ENCODE measurements at regions not wholly inside any gene's neighbourhood (a gene's known extent, or its start where the extent isn't known, plus 50 kb on each side); places are given as distances from the start of the nearest gene placed in this dataset.

GRCh38 chr4:148779771-148780170 lies 337.6 kb upstream of the NR3C2 start:
- H3K36me3 ChIP-seq (ENCODE audit: control insufficient read depth, low read length): no peaks in the 10 kb centered on the region
- no peaks in the 10 kb centered on the region for H3K27me3 ChIP-seq (ENCODE audit: control insufficient read depth, low read length)
- no peaks in the 10 kb centered on the region for H3K4me1 ChIP-seq (ENCODE audit: control insufficient read depth, low read length)
- TF ChIP-seq CTCF (IDR thresholded peaks at IDR 0.05; ENCODE audit: low read depth, low read length, poor library complexity, severe bottlenecking) (no peak), EZH2phosphoT487 (IDR thresholded peaks at IDR 0.05; ENCODE audit: borderline replicate concordance, low read length) (no peak)
- no peak overlapping the region for H3K4me2 ChIP-seq (ENCODE audit: low read length)
- no peaks in the 10 kb centered on the region for H3F3A ChIP-seq (ENCODE audit: control insufficient read depth, insufficient read depth)
- no peaks in the 10 kb centered on the region for H4K20me1 ChIP-seq (ENCODE audit: control insufficient read depth, insufficient read depth, low read depth, low read length)
- no peaks in the 10 kb centered on the region for H3K9me3 ChIP-seq (ENCODE audit: control insufficient read depth, insufficient read depth, low read length)
- no peak overlapping the region for H3K4me3 ChIP-seq (ENCODE audit: low read length)
- H3K9me2 ChIP-seq (replicated peaks; ENCODE audit: control insufficient read depth, low read length): no peaks in the 10 kb centered on the region
- no peak overlapping the region for H3K27ac ChIP-seq (ENCODE audit: low read depth, low read length)
- H3K79me2 ChIP-seq (ENCODE audit: control insufficient read depth, low read length): no peaks in the 10 kb centered on the region

- no peaks in the 10 kb centered on the region for H3K4me1 ChIP-seq (ENCODE audit: control insufficient read depth, low read length)
- no peaks in the 10 kb centered on the region for H4K20me1 ChIP-seq (ENCODE audit: control insufficient read depth, insufficient read depth, low read depth, low read length)
- no peaks in the 10 kb centered on the region for H3K9me2 ChIP-seq (replicated peaks; ENCODE audit: control insufficient read depth, low read length)
- H3K9me3 ChIP-seq (ENCODE audit: control insufficient read depth, insufficient read depth, low read length): no peaks in the 10 kb centered on the region
- H3K4me3 ChIP-seq (ENCODE audit: low read length): no peak overlapping the region
- no peak for TF ChIP-seq CTCF (IDR thresholded peaks at IDR 0.05; ENCODE audit: low read depth, low read length, poor library complexity, severe bottlenecking)
- TF ChIP-seq EZH2phosphoT487 (IDR thresholded peaks at IDR 0.05; ENCODE audit: borderline replicate concordance, low read length): no peak
- no peak overlapping the region for H3K4me2 ChIP-seq (ENCODE audit: low read length)
- H3K36me3 ChIP-seq (ENCODE audit: control insufficient read depth, low read length): no peaks in the 10 kb centered on the region
- H3K27me3 ChIP-seq (ENCODE audit: control insufficient read depth, low read length): no peaks in the 10 kb centered on the region
- H3K27ac ChIP-seq (ENCODE audit: low read depth, low read length): no peak overlapping the region
- H3K79me2 ChIP-seq (ENCODE audit: control insufficient read depth, low read length): no peaks in the 10 kb centered on the region
- H3F3A ChIP-seq (ENCODE audit: control insufficient read depth, insufficient read depth): no peaks in the 10 kb centered on the region
Measured at GRCh38 chr4:148778980-148779675, 336.9 kb upstream of the NR3C2 start.

GRCh38 chr4:148776941-148777340 lies 334.7 kb upstream of the NR3C2 start:
- Histone ChIP-seq H3K4me1 (ENCODE audit: control insufficient read depth, low read length) (no peaks in the 10 kb centered on the region), H3K79me2 (ENCODE audit: control insufficient read depth, low read length) (no peaks in the 10 kb centered on the region), H3K4me2 (ENCODE audit: low read length) (no peak overlapping the region), H3K27me3 (ENCODE audit: control insufficient read depth, low read length) (no peaks in the 10 kb centered on the region), H3K9me3 (ENCODE audit: control insufficient read depth, insufficient read depth, low read length) (no peaks in the 10 kb centered on the region), H3F3A (ENCODE audit: control insufficient read depth, insufficient read depth) (no peaks in the 10 kb centered on the region), H3K9me2 (replicated peaks; ENCODE audit: control insufficient read depth, low read length) (no peaks in the 10 kb centered on the region), H3K4me3 (ENCODE audit: low read length) (no peak overlapping the region), H4K20me1 (ENCODE audit: control insufficient read depth, insufficient read depth, low read depth, low read length) (no peaks in the 10 kb centered on the region), H3K36me3 (ENCODE audit: control insufficient read depth, low read length) (no peaks in the 10 kb centered on the region), H3K27ac (ENCODE audit: low read depth, low read length) (no peak overlapping the region)
- TF ChIP-seq CTCF (IDR thresholded peaks at IDR 0.05; ENCODE audit: low read depth, low read length, poor library complexity, severe bottlenecking): no peak
